ENCODE measurements at regions not wholly inside any gene's neighbourhood (a gene's known extent, or its start where the extent isn't known, plus 50 kb on each side); places are given as distances from the start of the nearest gene placed in this dataset.

- Histone ChIP-seq H3K4me3 (replicated peaks; ENCODE audit: insufficient read depth, low read length) (no peak overlapping the region), H3K27ac (replicated peaks) (no peak overlapping the region), H3K27me3 (ENCODE audit: insufficient read depth, poor library complexity, severe bottlenecking) (no peaks in the 10 kb centered on the region)
- no peak for TF ChIP-seq GABPA (IDR thresholded peaks at IDR 0.05; ENCODE audit: low read depth)
- TF ChIP-seq REST (IDR thresholded peaks at IDR 0.05; ENCODE audit: insufficient replicate concordance, low read depth) = no peak
- no peak for TF ChIP-seq CTCF (IDR thresholded peaks at IDR 0.05; ENCODE audit: insufficient read depth, low read length)
- no peak for TF ChIP-seq SPI1 (IDR thresholded peaks at IDR 0.05; ENCODE audit: borderline replicate concordance, low read depth)
- no peak for TF ChIP-seq POLR2AphosphoS5 (IDR thresholded peaks at IDR 0.05; ENCODE audit: low read depth)
- DNase-seq (ENCODE audit: low read depth in 1 of 2, low spot score in 1 of 2) = no peak
Measured at GRCh38 chr22:48649031-48649430, 1178.6 kb downstream of the BRD1 start.

- Histone ChIP-seq H3K4me3 (replicated peaks; ENCODE audit: insufficient read depth, low read length) (no peak overlapping the region), H3K27ac (replicated peaks) (no peak overlapping the region), H3K27me3 (ENCODE audit: insufficient read depth, poor library complexity, severe bottlenecking) (no peaks in the 10 kb centered on the region)
- TF ChIP-seq REST (IDR thresholded peaks at IDR 0.05; ENCODE audit: insufficient replicate concordance, low read depth) (no peak), SPI1 (IDR thresholded peaks at IDR 0.05; ENCODE audit: borderline replicate concordance, low read depth) (no peak), CTCF (IDR thresholded peaks at IDR 0.05; ENCODE audit: insufficient read depth, low read length) (no peak), GABPA (IDR thresholded peaks at IDR 0.05; ENCODE audit: low read depth) (no peak), POLR2AphosphoS5 (IDR thresholded peaks at IDR 0.05; ENCODE audit: low read depth) (no peak)
- no peak for DNase-seq (ENCODE audit: low read depth in 1 of 2, low spot score in 1 of 2)
Measured at GRCh38 chr22:48647606-48648515, 1179.8 kb downstream of the BRD1 start.

- Histone ChIP-seq H3K27me3 (ENCODE audit: insufficient read depth, poor library complexity, severe bottlenecking) (no peaks in the 10 kb centered on the region), H3K27ac (replicated peaks) (no peak overlapping the region), H3K4me3 (replicated peaks; ENCODE audit: insufficient read depth, low read length) (no peak overlapping the region)
- DNase-seq (ENCODE audit: low read depth in 1 of 2, low spot score in 1 of 2) = no peak
- TF ChIP-seq GABPA (IDR thresholded peaks at IDR 0.05; ENCODE audit: low read depth) = no peak
- TF ChIP-seq POLR2AphosphoS5 (IDR thresholded peaks at IDR 0.05; ENCODE audit: low read depth) = no peak
- no peak for TF ChIP-seq SPI1 (IDR thresholded peaks at IDR 0.05; ENCODE audit: borderline replicate concordance, low read depth)
- TF ChIP-seq CTCF (IDR thresholded peaks at IDR 0.05; ENCODE audit: insufficient read depth, low read length) = no peak
- no peak for TF ChIP-seq REST (IDR thresholded peaks at IDR 0.05; ENCODE audit: insufficient replicate concordance, low read depth)
Measured at GRCh38 chr22:48647051-48647450, 1180.6 kb downstream of the BRD1 start.

Data from HL-60 (cell line).